Activated CD4-positive, alpha-beta T cell treated with anti-CD3 and anti-CD28 coated beads for 36 hours (primary cell): ENCODE measurements at regions not wholly inside any gene's neighbourhood (a gene's known extent, or its start where the extent isn't known, plus 50 kb on each side); places are given as distances from the start of the nearest gene placed in this dataset.

Experiments used
- ATAC-seq: fragments of 200-7000 bp; cut with Tn5 transposase; one replicate; pipeline ENCODE4 v1.10.0; 2021; ENCODE audit warnings: mild to moderate bottlenecking, moderate library complexity
- CTCF ChIA-PET: fragments of 350-600 bp; sonication (Branson Sonifier 250); formaldehyde crosslinking; loops from one replicate; lab custom pipeline; 2021; ENCODE audit warnings: antibody characterized with exemption; lab: Charles Lee
- POLR2A ChIA-PET: fragments of 350-600 bp; sonication (Branson Sonifier 250); formaldehyde crosslinking; loops from one replicate; lab custom pipeline; 2021; ENCODE audit warnings: antibody characterized with exemption, inconsistent platforms; lab: Charles Lee
- DNase-seq: peaks from one replicate; pipeline ENCODE4 v3.0.0-alpha.2; 2020
- H3K27ac Mint-ChIP-seq: one replicate; pipeline ENCODE4 v1.8.0; 2021; ENCODE audit warnings: mixed read lengths
- H3K27me3 Mint-ChIP-seq: one replicate; pipeline ENCODE4 v1.8.0; 2021; ENCODE audit warnings: mixed read lengths
- H3K36me3 Mint-ChIP-seq: one replicate; pipeline ENCODE4 v1.8.0; 2021; ENCODE audit warnings: low read depth, mixed read lengths
- H3K4me1 Mint-ChIP-seq: one replicate; pipeline ENCODE4 v1.8.0; 2021; ENCODE audit warnings: mixed read lengths
- H3K4me3 Mint-ChIP-seq: one replicate; pipeline ENCODE4 v1.8.0; 2021; ENCODE audit warnings: mild to moderate bottlenecking, moderate library complexity, mixed read lengths
- H3K9me3 Mint-ChIP-seq: one replicate; pipeline ENCODE4 v1.8.0; 2021; ENCODE audit warnings: low read depth, mixed read lengths
- intact Hi-C, 2 experiments: fragments of 100-400 bp; cut with DNase I in 1 of 2; cut with micrococcal nuclease in 1 of 2; formaldehyde crosslinking; loops; one replicate each; pipeline versions ENCODE4 v1.14.2 to v1.15.1; 2022 to 2024; cut with DNase I, micrococcal nuclease

GRCh38 chr10:21243748-21244257, 281.7 kb downstream of the SKIDA1 start:
- no peaks in the 10 kb centered on the region for H3K4me1 Mint-ChIP-seq
- ChIA-PET CTCF (no interaction called here), POLR2A (no interaction called here)
- no peak overlapping the region for H3K27ac Mint-ChIP-seq
- H3K4me3 Mint-ChIP-seq = no peak overlapping the region
- DNase-seq (no peak), ATAC-seq (no peak)
- H3K27me3 Mint-ChIP-seq = peaks cover 9% of the 10 kb centered on the region
- intact Hi-C loops = no loop called here
- H3K36me3 Mint-ChIP-seq = no peaks in the 10 kb centered on the region
- H3K9me3 Mint-ChIP-seq = no peaks in the 10 kb centered on the region

- CTCF ChIA-PET = interaction anchor here (0.6 kb wide), 1 partner anchor 760 kb away, joined by 4 read pairs; no protein-coding TSS in a partner anchor
- Mint-ChIP-seq H3K27me3 (peaks cover 6% of the 10 kb centered on the region), H3K4me1 (no peaks in the 10 kb centered on the region), H3K4me3 (no peak overlapping the region), H3K9me3 (no peaks in the 10 kb centered on the region), H3K27ac (no peak overlapping the region), H3K36me3 (no peaks in the 10 kb centered on the region)
- POLR2A ChIA-PET = no interaction called here
- intact Hi-C loops = no loop called here
- DNase-seq (no peak), ATAC-seq (no peak)
Observed at GRCh38 chr10:21242915-21243314, 282.6 kb downstream of the SKIDA1 start.

- ChIA-PET POLR2A (no interaction called here), CTCF (interaction anchor here (1.3 kb wide), 1 partner anchor 21 kb away, joined by 4 read pairs; no protein-coding TSS in a partner anchor)
- ATAC-seq (no peak), DNase-seq (no peak)
- no peaks in the 10 kb centered on the region for H3K4me1 Mint-ChIP-seq
- H3K27ac Mint-ChIP-seq = no peak overlapping the region
- intact Hi-C loops = no loop called here
- H3K9me3 Mint-ChIP-seq = no peaks in the 10 kb centered on the region
- no peaks in the 10 kb centered on the region for H3K36me3 Mint-ChIP-seq
- H3K27me3 Mint-ChIP-seq = peaks cover 2% of the 10 kb centered on the region
- H3K4me3 Mint-ChIP-seq = no peak overlapping the region
Observed at GRCh38 chr10:21238717-21239116, 286.8 kb downstream of the SKIDA1 start.

- H3K36me3 Mint-ChIP-seq = no peaks in the 10 kb centered on the region
- CTCF ChIA-PET = interaction anchor here (1.3 kb wide), 1 partner anchor 20 kb away, joined by 4 read pairs; no protein-coding TSS in a partner anchor
- intact Hi-C loops = no loop called here
- ATAC-seq (no peak), DNase-seq (no peak)
- H3K27ac Mint-ChIP-seq = no peak overlapping the region
- POLR2A ChIA-PET = no interaction called here
- peaks cover 3% of the 10 kb centered on the region for H3K27me3 Mint-ChIP-seq
- H3K9me3 Mint-ChIP-seq = no peaks in the 10 kb centered on the region
- no peak overlapping the region for H3K4me3 Mint-ChIP-seq
- no peaks in the 10 kb centered on the region for H3K4me1 Mint-ChIP-seq
Observed at GRCh38 chr10:21238044-21238443, 287.4 kb downstream of the SKIDA1 start.

GRCh38 chr10:21234761-21235160, 290.7 kb downstream of the SKIDA1 start:
- H3K36me3 Mint-ChIP-seq = no peaks in the 10 kb centered on the region
- ATAC-seq (no peak), DNase-seq (no peak)
- H3K4me3 Mint-ChIP-seq = no peak overlapping the region
- H3K9me3 Mint-ChIP-seq = no peaks in the 10 kb centered on the region
- H3K27me3 Mint-ChIP-seq = peaks cover 5% of the 10 kb centered on the region
- H3K4me1 Mint-ChIP-seq = no peaks in the 10 kb centered on the region
- H3K27ac Mint-ChIP-seq = no peak overlapping the region
- CTCF ChIA-PET = no interaction called here
- intact Hi-C loops = no loop called here
- POLR2A ChIA-PET = no interaction called here

GRCh38 chr10:21230219-21230618, 295.3 kb downstream of the SKIDA1 start:
- H3K27ac Mint-ChIP-seq = no peak overlapping the region
- intact Hi-C loops = no loop called here
- ChIA-PET POLR2A (no interaction called here), CTCF (interaction anchor here (1.4 kb wide), 1 partner anchor 49 kb away, joined by 3 read pairs; no protein-coding TSS in a partner anchor)
- H3K4me3 Mint-ChIP-seq = no peak overlapping the region
- no peaks in the 10 kb centered on the region for H3K36me3 Mint-ChIP-seq
- no peaks in the 10 kb centered on the region for H3K4me1 Mint-ChIP-seq
- no peak for DNase-seq
- peaks cover 10% of the 10 kb centered on the region for H3K27me3 Mint-ChIP-seq
- ATAC-seq = no peak
- no peaks in the 10 kb centered on the region for H3K9me3 Mint-ChIP-seq

GRCh38 chr10:21217748-21218367, 307.6 kb downstream of the SKIDA1 start:
- intact Hi-C loops = no loop called here
- ChIA-PET POLR2A (no interaction called here), CTCF (interaction anchor here (0.7 to 1.0 kb wide), 3 partner anchors 11 to 927 kb away, joined by 3 to 6 read pairs (median 4); no protein-coding TSS in a partner anchor)
- no peak for DNase-seq
- H3K4me1 Mint-ChIP-seq = no peaks in the 10 kb centered on the region
- no peaks in the 10 kb centered on the region for H3K36me3 Mint-ChIP-seq
- no peak for ATAC-seq
- no peak overlapping the region for H3K27ac Mint-ChIP-seq
- H3K9me3 Mint-ChIP-seq = no peaks in the 10 kb centered on the region
- peaks cover 10% of the 10 kb centered on the region for H3K27me3 Mint-ChIP-seq
- no peak overlapping the region for H3K4me3 Mint-ChIP-seq

GRCh38 chr10:21217107-21217506, 308.4 kb downstream of the SKIDA1 start:
- H3K27ac Mint-ChIP-seq = no peak overlapping the region
- peaks cover 10% of the 10 kb centered on the region for H3K27me3 Mint-ChIP-seq
- ATAC-seq (no peak), DNase-seq (no peak)
- no peaks in the 10 kb centered on the region for H3K9me3 Mint-ChIP-seq
- H3K4me3 Mint-ChIP-seq = no peak overlapping the region
- H3K4me1 Mint-ChIP-seq = no peaks in the 10 kb centered on the region
- no peaks in the 10 kb centered on the region for H3K36me3 Mint-ChIP-seq
- ChIA-PET POLR2A (no interaction called here), CTCF (interaction anchor here (0.8 to 1.0 kb wide), 2 partner anchors 10 to 40 kb away, joined by 3 to 6 read pairs; no protein-coding TSS in a partner anchor)
- intact Hi-C loops = no loop called here

- no peaks in the 10 kb centered on the region for H3K9me3 Mint-ChIP-seq
- ChIA-PET CTCF (interaction anchor here (0.7 kb wide), 1 partner anchor 8 kb away, joined by 3 read pairs; no protein-coding TSS in a partner anchor), POLR2A (no interaction called here)
- no peak overlapping the region for H3K27ac Mint-ChIP-seq
- ATAC-seq (no peak), DNase-seq (no peak)
- peaks cover 17% of the 10 kb centered on the region for H3K27me3 Mint-ChIP-seq
- intact Hi-C loops = no loop called here
- H3K36me3 Mint-ChIP-seq = no peaks in the 10 kb centered on the region
- no peaks in the 10 kb centered on the region for H3K4me1 Mint-ChIP-seq
- no peak overlapping the region for H3K4me3 Mint-ChIP-seq
Observed at GRCh38 chr10:21214329-21214728, 311.2 kb downstream of the SKIDA1 start.

- Mint-ChIP-seq H3K4me3 (no peak overlapping the region), H3K9me3 (no peaks in the 10 kb centered on the region), H3K4me1 (no peaks in the 10 kb centered on the region), H3K36me3 (no peaks in the 10 kb centered on the region), H3K27ac (no peak overlapping the region), H3K27me3 (peaks cover 17% of the 10 kb centered on the region)
- DNase-seq (no peak), ATAC-seq (no peak)
- POLR2A ChIA-PET = no interaction called here
- intact Hi-C loops = no loop called here
- CTCF ChIA-PET = no interaction called here
Observed at GRCh38 chr10:21213381-21213780, 312.1 kb downstream of the SKIDA1 start.

GRCh38 chr10:21212912-21213311, 312.6 kb downstream of the SKIDA1 start:
- Mint-ChIP-seq H3K4me1 (no peaks in the 10 kb centered on the region), H3K4me3 (no peak overlapping the region), H3K27me3 (peaks cover 17% of the 10 kb centered on the region), H3K36me3 (no peaks in the 10 kb centered on the region), H3K9me3 (peaks cover under 1% of the 10 kb centered on the region), H3K27ac (no peak overlapping the region)
- intact Hi-C loops = no loop called here
- CTCF ChIA-PET = interaction anchor here (0.8 kb wide), 1 partner anchor 9 kb away, joined by 3 read pairs; no protein-coding TSS in a partner anchor
- DNase-seq = no peak
- no peak for ATAC-seq
- POLR2A ChIA-PET = interaction anchor here (0.6 kb wide), 1 partner anchor 103 kb away, joined by 7 read pairs; no protein-coding TSS in a partner anchor

GRCh38 chr10:21212348-21212747, 313.1 kb downstream of the SKIDA1 start:
- H3K4me1 Mint-ChIP-seq = no peaks in the 10 kb centered on the region
- H3K9me3 Mint-ChIP-seq = peaks cover 3% of the 10 kb centered on the region
- CTCF ChIA-PET = interaction anchor here (0.8 kb wide), 1 partner anchor 9 kb away, joined by 3 read pairs; no protein-coding TSS in a partner anchor
- no peaks in the 10 kb centered on the region for H3K36me3 Mint-ChIP-seq
- H3K27ac Mint-ChIP-seq = no peak overlapping the region
- intact Hi-C loops = no loop called here
- peaks cover 19% of the 10 kb centered on the region for H3K27me3 Mint-ChIP-seq
- DNase-seq = no peak
- ATAC-seq = no peak
- POLR2A ChIA-PET = interaction anchor here (0.6 kb wide), 1 partner anchor 104 kb away, joined by 7 read pairs; no protein-coding TSS in a partner anchor
- no peak overlapping the region for H3K4me3 Mint-ChIP-seq
